ENCODE measurements at regions not wholly inside any gene's neighbourhood (a gene's known extent, or its start where the extent isn't known, plus 50 kb on each side); places are given as distances from the start of the nearest gene placed in this dataset.
"Not testable (repeated sequence)": the region's sequence is repeated elsewhere in the genome, so short reads cannot be mapped to it uniquely, and the experiment has no call there.

DNA sequence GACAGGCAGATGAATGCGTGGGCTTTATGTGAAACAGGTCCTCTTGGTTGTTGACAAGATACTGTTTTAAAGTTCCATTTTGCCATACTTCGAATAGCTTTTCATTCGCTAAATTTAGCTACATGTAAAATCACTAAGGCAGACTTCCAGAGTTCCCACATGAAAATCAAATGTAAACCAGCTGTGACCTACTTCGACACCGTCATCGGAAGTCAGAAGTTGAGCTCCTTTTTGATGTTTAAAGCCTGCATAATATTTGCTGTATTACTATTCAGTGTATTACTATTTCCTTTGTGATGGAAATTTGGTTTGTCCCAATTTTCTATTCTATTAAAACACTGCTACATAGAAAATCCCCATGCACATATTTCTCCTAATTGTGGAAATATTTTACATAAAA, 115.3 kb downstream of the IGLL1 start:
- TF ChIP-seq, protein P1, sequence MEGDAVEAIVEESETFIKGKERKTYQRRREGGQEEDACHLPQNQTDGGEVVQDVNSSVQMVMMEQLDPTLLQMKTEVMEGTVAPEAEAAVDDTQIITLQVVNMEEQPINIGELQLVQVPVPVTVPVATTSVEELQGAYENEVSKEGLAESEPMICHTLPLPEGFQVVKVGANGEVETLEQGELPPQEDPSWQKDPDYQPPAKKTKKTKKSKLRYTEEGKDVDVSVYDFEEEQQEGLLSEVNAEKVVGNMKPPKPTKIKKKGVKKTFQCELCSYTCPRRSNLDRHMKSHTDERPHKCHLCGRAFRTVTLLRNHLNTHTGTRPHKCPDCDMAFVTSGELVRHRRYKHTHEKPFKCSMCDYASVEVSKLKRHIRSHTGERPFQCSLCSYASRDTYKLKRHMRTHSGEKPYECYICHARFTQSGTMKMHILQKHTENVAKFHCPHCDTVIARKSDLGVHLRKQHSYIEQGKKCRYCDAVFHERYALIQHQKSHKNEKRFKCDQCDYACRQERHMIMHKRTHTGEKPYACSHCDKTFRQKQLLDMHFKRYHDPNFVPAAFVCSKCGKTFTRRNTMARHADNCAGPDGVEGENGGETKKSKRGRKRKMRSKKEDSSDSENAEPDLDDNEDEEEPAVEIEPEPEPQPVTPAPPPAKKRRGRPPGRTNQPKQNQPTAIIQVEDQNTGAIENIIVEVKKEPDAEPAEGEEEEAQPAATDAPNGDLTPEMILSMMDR (IDR thresholded peaks at IDR 0.05) = not testable (repeated sequence)
- TF ChIP-seq EZH2, EZH2phosphoT487 (IDR thresholded peaks at IDR 0.05): not testable (repeated sequence)

Measured in neural progenitor cell (in vitro differentiated cells).